ENCODE measurements at regions not wholly inside any gene's neighbourhood (a gene's known extent, or its start where the extent isn't known, plus 50 kb on each side); places are given as distances from the start of the nearest gene placed in this dataset.

DNA sequence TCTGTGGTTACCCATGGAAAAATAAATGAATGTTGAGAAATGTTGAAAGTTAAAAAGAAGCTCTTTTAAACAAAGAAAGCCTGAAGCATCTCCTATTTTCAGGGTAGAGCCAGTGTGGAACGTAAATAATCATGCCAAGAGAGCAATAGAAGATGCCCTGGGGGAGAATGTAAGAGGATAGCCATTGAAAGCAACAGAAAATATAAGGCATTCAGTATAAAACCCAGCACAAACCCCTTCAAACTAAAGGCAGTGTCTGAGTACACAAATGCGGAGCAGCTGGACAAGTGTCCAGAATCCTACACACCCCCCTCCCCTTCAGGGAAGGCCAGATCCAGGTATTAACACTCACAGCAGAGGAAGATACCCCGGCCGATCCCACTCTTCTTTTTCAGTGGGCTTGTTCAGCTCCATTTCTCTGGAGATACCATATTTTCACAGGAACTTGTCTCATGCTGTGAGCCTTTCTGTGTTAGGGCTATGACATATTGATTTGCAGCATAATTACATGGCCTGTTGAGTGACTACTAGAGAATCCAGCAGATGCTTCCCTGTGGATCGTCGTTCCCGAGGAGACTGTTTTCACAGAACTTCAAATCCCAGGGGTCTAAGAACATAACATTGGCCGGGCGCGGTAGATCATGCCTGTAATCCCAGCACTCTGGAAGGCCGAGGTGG lies 101.2 kb downstream of the PLK2 start:
- DNase-seq = no peak
- intact Hi-C loops (cut with DNase I) = no loop called here

DNA sequence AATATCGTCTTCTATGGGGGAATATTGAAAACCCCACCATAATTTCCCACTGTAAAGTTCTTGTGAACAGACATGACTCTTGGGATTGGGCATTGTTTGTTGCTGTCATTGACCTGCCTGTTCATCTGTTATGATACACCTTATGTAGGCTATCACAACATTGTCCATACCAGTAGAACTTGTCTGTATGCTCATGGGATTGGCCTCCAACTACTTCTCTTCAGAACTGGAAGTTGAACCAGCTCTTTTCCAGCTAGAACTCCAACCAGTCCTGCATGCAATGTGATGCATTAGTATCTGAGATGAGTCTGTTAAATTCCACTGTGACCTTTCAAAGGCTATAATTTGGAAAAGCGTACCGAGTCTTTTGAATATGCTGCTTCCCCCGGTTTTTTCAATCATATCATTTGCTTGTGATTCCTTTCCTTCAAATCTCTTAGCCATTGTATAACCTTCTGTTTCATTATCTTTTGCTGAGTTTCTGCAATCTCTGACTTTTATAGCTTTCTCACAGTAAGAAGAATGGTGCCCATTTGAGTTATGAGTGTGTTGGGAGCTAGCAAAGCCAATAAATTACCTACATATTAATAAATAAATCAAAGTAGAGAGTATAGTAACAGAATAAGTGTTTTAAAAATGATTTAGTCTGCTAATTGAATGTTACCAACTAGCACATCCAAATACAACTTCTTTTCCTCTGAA lies 101.9 kb downstream of the PLK2 start:
- intact Hi-C loops (cut with DNase I) = no loop called here
- no peak for DNase-seq

DNA sequence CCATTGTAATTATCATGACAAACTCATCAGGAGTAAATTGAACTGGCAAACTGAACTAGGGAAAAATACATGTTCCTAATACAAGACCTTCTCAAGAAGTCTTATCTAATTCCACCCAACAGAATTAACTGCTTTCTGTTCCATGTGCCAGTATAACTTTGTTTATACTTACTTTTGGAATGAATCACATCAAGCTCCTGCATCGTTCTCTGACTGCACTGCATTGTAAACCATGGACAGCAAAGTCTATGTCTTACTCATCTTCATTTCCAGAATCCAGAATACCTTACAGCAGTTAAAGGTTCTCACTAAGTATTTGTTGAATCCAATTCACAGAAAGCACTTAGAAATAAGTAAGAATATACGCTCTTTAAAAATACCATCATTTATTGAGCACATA lies 102.8 kb downstream of the PLK2 start:
- no peak for DNase-seq
- intact Hi-C loops (cut with DNase I) = no loop called here

DNA sequence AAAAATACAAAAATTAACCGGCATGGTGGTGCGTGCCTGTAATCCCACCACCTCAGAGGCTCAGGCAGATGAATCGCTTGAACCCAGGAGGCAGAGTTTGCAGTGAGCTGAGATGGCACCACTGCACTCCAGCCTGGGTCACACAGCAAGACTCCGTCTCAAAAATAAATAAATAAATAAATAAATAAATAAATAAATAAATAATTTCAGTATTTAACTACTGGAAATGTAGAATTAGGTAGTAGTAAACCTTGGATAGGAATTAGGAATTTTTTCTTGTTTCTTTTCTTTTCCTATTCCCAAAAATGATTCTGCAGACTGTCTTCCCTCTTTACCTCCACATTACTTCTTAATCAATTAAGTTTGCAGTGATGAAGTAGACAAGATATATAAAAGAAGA lies 103.2 kb downstream of the PLK2 start:
- DNase-seq = no peak
- intact Hi-C loops (cut with DNase I) = no loop called here

DNA sequence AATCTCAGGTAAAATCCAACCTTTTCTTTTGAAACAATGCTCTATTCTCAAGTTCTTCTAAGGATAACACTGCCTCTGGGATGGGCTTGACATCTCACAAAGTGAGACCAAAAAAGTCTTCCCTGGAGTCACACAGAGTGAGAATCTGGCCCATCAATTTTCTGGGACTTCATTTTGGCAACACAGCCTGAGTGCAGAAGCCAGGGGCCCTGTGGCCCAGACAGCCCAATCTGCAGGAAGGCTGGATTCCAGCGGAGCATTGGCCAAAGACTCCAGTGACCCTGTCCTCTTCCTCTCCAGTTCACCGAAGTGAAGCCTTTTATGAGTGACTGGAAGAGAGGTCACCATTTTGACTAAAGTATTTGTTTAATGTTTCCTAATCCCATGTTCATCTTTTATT lies 105.1 kb downstream of the PLK2 start:
- intact Hi-C loops (cut with DNase I) = no loop called here
- no peak for DNase-seq

DNA sequence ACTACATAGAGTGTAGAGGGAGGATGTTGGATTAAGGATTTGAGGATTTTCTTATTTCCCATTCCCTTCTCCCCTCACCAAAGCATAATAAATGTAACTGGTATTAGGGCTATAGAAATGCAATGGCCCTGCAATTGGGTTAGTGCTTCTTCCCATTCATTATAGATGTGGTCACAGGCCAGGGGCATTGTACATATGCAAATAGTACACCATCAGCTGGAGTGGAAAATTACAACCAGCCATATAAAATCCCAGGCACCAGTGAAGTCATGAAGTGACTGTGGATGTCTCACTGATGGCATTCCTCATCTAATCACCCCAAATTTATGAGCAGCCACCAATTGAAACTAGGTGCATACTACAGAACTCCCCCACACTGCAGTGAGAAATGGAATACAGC lies 105.9 kb downstream of the PLK2 start:
- DNase-seq = peak in 1 of 42 donors; percentile 38
- intact Hi-C loops (cut with DNase I) = no loop called here

DNA sequence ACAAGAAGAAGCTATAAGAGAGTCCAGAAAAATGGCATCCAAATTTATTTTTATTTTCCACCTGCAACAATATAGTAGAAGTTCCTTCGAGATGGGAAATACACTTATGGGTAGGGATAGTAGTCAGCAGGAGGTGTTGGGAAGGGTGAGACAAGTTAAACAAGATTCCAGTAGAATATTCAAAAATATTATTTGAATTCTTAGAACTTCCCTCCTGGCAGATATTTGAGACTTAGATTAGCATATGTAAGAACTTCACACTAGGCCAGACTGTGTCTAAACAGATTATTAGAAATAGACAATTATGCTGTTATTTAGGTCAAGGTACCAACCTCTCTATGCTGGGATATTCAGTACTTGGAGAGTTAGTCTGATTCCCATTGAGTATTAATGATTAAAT lies 108.7 kb downstream of the PLK2 start:
- no peak for DNase-seq
- intact Hi-C loops (cut with DNase I) = no loop called here

DNA sequence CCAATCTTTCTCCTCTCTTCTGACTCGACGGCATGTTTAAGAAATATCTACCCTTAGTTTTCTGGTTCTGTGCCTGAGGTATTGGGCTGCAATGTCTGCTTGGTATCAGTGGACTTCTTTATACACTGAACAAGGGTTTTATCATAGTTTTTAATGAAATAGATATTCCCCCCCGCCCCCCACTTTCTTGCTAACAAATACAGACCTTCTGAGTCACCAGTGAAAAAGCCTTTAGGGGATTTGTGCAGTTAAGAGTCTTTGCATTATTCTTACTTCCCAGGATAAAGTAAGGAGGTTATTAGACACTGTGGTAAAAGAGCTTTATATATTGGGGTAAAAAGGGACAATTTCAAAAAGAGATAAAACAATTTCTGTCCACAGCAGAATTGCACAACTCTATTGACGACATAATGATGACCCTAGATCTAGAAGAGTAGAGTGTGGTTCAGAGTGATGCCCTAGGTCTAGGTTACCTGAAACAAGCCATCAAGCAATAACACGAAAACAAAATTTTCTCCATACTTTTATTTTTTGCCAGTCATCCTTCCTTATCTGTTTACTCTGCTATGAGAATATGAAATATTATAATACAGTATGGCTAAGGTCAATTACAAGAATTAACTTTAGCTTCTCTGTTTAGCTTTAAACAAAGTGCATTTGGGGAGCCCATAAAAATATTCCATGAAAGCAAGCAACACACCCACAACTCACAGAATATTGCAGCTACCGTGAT lies 110.7 kb downstream of the PLK2 start:
- DNase-seq = no peak
- intact Hi-C loops (cut with DNase I) = no loop called here

DNA sequence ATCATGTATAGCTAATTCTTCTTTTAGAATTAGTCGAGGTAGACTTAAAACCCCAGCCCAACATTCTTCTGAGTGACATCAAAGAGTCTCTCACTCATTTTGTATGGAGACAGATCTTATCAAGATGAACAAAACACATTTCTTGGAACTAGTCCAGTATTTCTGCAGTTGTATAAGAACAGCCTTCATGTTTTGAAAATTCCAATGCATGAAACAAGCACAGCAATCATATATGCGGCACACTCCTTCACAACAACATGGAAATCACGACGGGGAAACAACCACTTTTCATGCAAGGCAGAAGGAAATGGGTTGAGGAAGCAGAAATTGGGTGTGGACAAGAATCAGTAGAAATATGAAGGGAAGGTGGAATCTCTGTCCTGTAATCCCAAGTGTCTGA lies 113.8 kb downstream of the PLK2 start:
- no peak for DNase-seq
- intact Hi-C loops (cut with DNase I) = no loop called here

DNA sequence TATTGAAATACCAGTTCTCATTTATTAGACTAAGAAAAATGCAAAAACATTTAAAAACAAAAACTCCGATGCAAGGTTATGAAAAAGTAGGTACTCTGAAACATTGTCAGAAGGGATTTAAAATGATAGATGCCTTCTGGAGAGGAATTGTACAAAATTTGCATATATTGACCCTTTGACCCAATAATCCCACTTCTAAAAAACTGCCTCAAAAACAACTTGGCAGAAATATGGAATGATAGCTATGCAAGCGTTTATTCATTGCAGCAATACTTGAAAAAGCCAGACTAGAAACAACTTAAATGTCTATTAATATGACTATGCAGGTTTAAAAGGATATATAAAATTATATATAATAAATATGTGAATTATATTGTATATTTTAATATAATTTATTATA lies 118.4 kb downstream of the PLK2 start:
- intact Hi-C loops (cut with DNase I) = no loop called here
- DNase-seq = no peak

DNA sequence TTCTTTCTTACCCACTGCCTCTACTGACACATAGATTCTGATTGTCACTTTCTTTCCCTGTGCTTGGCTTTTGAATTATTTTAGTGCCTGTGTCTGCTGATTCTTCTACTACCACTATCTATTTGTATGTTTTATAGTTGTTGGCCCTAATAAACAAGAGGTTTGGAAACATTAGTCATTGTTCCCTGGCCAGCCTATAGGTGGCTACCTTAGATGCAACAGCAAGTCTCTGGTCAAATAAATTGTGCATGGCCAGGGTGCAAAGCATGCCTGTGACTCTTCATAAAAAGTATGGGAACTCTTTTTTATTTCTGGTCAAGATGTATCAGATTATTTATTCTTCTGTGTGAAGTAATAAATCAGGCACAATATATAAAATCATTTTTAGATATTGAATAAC lies 124.4 kb downstream of the PLK2 start:
- intact Hi-C loops (cut with DNase I) = no loop called here
- no peak for DNase-seq

DNA sequence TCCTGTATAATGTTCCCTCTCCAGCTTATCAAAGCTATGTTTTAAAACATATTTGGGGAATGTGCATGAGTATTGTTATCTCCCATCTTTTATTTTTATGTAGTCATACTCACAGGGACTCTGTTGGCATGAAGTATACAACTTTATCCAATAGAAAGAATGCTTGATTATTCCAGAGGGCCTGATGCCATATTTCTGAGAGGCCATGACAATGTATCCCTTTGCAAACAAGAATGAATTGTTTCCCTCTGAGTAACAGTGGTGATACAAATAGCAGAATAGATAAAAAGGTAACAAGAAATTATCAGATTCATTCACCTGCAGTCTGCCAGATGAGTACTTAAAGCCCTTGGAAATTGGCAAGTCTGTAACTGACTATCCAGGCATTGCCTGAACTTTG lies 125.9 kb downstream of the PLK2 start:
- no peak for DNase-seq
- intact Hi-C loops (cut with DNase I) = no loop called here

DNA sequence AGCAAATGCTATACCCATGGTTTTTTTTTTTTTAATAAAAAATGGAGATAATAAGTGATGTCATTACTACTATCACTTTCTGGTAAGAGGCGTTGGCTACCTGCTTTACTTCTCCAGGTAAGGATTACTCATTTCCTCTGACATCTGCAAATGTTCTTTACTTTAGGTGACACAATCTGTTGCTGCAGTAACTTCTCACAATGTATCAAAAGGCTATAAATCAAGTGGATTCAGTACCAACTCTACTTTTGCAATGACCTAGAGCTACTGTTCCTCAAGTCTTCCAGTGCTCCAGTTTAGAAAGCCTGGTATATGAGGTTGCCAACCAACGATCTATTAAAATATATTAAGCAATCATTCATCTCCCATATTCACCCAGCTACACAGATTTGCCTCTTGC lies 129.1 kb downstream of the PLK2 start:
- intact Hi-C loops (cut with DNase I) = no loop called here
- DNase-seq = no peak

DNA sequence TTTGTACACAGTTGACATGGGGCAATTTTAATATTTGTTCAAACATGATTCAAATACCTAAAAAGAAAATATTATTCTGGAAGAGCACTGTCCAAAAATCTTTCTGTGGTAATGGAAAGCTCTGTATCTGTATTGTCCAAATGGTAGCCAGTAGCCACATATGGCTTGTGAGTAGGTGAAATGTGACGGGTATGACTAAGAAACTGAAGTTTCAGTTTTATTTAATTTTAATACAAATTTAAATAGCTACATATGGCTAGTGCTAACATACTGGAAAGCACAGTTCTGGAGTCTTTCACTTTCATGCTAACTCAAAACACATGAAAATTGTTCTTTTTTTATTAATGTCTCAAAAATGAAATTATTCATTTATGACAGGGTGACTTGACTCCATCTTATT lies 132.6 kb downstream of the PLK2 start:
- intact Hi-C loops (cut with DNase I) = no loop called here

DNA sequence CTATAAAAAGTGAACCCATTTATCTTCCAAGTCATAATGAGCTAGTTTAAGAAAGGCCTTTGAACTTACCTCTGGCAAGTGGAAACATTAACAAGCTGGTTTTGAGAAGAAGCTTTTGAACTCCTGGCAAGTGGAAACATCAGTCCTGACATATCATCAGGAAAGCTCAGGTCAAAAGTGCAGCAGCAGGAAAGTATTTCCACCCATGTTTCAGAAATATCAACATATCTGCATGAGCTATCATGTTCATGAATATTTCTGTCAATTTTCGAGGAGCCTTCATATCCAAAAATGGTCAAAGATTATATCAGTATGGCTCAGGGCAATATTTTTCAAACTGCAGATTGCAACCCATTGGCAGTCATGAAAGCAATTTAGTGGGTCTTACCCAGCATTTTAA lies 133.9 kb downstream of the PLK2 start:
- DNase-seq = no peak
- intact Hi-C loops (cut with DNase I) = no loop called here

More for the DNA sequence above, 132.6 kb downstream of the PLK2 start:
- DNase-seq = no peak

DNA sequence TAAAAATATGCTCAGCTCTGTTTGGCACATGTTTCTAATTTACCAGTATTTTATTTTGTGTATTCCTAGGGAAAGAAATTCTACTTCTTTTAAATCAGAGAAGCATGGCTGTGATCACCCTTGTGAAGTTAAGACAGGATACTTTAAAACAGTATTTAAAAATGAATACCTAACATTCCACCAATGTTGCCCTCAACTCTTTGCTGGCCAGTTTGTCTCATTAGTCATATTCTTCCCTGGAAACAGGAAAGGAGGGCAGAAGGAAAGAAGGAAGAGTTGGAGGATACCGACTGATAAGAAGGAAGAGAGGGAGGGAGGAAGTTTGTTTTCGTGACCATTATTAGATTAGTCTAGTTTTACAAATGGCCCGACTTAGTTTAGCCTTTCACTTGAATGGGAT lies 137.4 kb downstream of the PLK2 start:
- intact Hi-C loops (cut with DNase I) = no loop called here

DNA sequence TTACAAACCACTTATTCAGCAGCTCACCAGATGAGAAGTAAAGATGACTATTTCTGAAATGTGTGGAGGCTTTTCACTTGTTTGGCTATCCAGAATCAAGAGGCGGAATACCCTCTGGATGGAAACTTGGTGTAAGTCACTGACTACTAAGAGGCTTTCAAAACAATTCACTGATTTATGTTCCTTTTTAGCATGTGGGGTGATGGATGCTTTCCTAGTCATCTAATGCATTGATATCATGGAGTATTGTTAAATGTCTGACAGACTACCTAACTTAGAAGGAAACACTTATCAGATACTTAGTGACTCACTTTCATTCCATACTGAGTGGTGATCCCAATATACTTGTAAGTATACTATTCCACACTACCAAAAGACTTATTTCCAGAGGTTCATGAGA lies 141.4 kb downstream of the PLK2 start:
- intact Hi-C loops (cut with DNase I) = no loop called here
- no peak for DNase-seq

More for the DNA sequence above, 137.4 kb downstream of the PLK2 start:
- DNase-seq = no peak

DNA sequence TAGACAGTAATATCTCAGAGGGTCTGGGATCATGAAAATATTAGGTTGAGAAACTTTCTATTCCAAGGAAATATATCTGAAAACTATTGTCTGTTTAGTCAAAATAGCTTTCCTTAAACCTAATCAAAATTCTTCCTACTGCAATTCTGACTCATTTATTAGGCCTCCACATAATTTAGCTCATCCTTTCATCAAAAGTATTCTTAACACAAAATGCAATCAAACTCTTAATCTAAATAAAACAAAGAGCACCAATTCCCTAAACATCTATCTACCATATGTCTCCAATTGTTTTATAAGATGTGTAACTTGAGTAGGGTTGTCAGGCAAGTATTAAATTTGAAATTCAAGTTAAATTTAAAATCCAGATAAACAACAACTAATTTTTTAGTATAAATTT lies 142.1 kb downstream of the PLK2 start:
- intact Hi-C loops (cut with DNase I) = no loop called here
- no peak for DNase-seq

DNA sequence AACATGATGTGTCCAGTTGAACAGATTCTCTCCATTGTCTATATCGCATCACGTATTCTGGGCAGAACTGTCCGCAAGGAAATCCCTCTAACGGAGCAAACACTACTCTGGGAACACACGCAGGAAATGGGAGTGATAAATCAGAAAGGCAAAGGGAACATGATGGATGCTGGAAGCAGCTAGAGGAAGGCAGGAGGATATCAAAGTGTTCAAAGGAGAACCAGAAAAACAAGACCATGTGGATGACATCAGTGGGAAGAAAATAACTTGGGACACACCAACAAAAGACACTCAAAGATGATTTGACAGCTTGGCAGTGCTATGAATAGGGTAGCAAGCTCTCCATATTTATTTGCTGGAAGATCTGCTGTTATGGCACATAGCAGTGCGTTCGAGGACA lies 142.9 kb downstream of the PLK2 start:
- DNase-seq = no peak
- intact Hi-C loops (cut with DNase I) = no loop called here

DNA sequence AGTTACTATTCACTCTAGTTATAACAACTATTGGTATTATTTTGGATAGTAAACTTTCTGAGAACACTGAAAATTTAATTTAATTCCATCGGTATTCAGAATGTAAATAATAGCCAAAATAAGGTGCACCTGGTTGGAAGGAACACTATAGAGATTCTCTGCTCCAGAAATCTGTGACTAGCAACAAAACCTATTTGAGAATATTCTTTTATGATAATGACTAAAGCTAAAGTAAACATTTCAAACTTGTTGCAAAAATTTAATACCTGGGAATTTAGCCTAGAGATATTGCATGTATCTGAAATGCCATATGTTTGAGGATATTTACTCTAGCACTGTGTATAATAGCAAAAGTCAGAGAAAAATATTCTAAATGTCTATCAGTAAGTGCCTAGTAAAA lies 144.1 kb downstream of the PLK2 start:
- DNase-seq = no peak
- intact Hi-C loops (cut with DNase I) = no loop called here

Measured in head of caudate nucleus (tissue), 42 donors.